ENCODE measurements at regions not wholly inside any gene's neighbourhood (a gene's known extent, or its start where the extent isn't known, plus 50 kb on each side); places are given as distances from the start of the nearest gene placed in this dataset.

- TF ChIP-seq CTCF (IDR thresholded peaks at IDR 0.05 in 2 of 3, conservative IDR thresholded peaks at IDR 0.05 in 1 of 3; ENCODE audit: control insufficient read depth in 2 of 3, extremely low read depth in 1 of 3, insufficient read depth in 1 of 3, low read depth in 3 of 3, low read length in 3 of 3) (no peak), ZSCAN29 (IDR thresholded peaks at IDR 0.05) (no peak)
Observed at GRCh38 chr11:127288926-127289325, 288.4 kb upstream of the KIRREL3 start.

Measured in GM12878 (cell line).